EH (cell line): ENCODE measurements at regions not wholly inside any gene's neighbourhood (a gene's known extent, or its start where the extent isn't known, plus 50 kb on each side); places are given as distances from the start of the nearest gene placed in this dataset.

ENCODE experiments used
- DNase-seq: peaks from one replicate; pipeline ENCODE4 v3.0.0-alpha.2; 2015; ENCODE audit warnings: low read depth

- DNase-seq, result no peak
These were observed 348.7 kb downstream of the CHRM3 start for GRCh38 chr1:239735111-239735510.

GRCh38 chr1:239736479-239736878 is 350.1 kb downstream of the CHRM3 start:
- DNase-seq, result no peak

GRCh38 chr1:239739375-239739774 is 352.3 kb upstream of the FMN2 start:
- DNase-seq, result no peak

GRCh38 chr1:239739919-239740318 is 351.8 kb upstream of the FMN2 start:
- no peak for DNase-seq

GRCh38 chr1:239742416-239743109 is 349.1 kb upstream of the FMN2 start:
- no peak for DNase-seq

GRCh38 chr1:239744851-239745250 is 346.8 kb upstream of the FMN2 start:
- DNase-seq, result no peak

- DNase-seq, result no peak
These were observed 336.4 kb upstream of the FMN2 start for GRCh38 chr1:239755107-239755912.

GRCh38 chr1:239757716-239758115 is 334.0 kb upstream of the FMN2 start:
- no peak for DNase-seq

GRCh38 chr1:239758756-239759155 is 332.9 kb upstream of the FMN2 start:
- DNase-seq, result no peak

GRCh38 chr1:239761509-239761908 is 330.2 kb upstream of the FMN2 start:
- no peak for DNase-seq

GRCh38 chr1:239763850-239764249 is 327.8 kb upstream of the FMN2 start:
- no peak for DNase-seq

- DNase-seq, result no peak
These were observed 327.1 kb upstream of the FMN2 start for GRCh38 chr1:239764546-239764945.

GRCh38 chr1:239765163-239765562 is 326.5 kb upstream of the FMN2 start:
- DNase-seq, result no peak

- no peak for DNase-seq
These were observed 320.1 kb upstream of the FMN2 start for GRCh38 chr1:239771550-239771949.

GRCh38 chr1:239772446-239772845 is 319.2 kb upstream of the FMN2 start:
- no peak for DNase-seq

- no peak for DNase-seq
These were observed 316.2 kb upstream of the FMN2 start for GRCh38 chr1:239775466-239775865.

- no peak for DNase-seq
These were observed 313.4 kb upstream of the FMN2 start for GRCh38 chr1:239778208-239778813.

- no peak for DNase-seq
These were observed 311.7 kb upstream of the FMN2 start for GRCh38 chr1:239779962-239780361.

- no peak for DNase-seq
These were observed 306.8 kb upstream of the FMN2 start for GRCh38 chr1:239784896-239785295.

- DNase-seq, result no peak
These were observed 306.1 kb upstream of the FMN2 start for GRCh38 chr1:239785576-239785975.

GRCh38 chr1:239786464-239786863 is 305.2 kb upstream of the FMN2 start:
- no peak for DNase-seq

GRCh38 chr1:239792157-239792556 is 299.5 kb upstream of the FMN2 start:
- no peak for DNase-seq

GRCh38 chr1:239795304-239795703 is 296.4 kb upstream of the FMN2 start:
- DNase-seq, result no peak
